Neutrophil (primary cell): ENCODE measurements at regions not wholly inside any gene's neighbourhood (a gene's known extent, or its start where the extent isn't known, plus 50 kb on each side); places are given as distances from the start of the nearest gene placed in this dataset.
"Not testable (repeated sequence)": the region's sequence is repeated elsewhere in the genome, so short reads cannot be mapped to it uniquely, and the experiment has no call there.

Source experiments
- H3K27ac ChIP-seq: fragments of 200-600 bp; sonication (generic); 2 replicates; pipeline ENCODE4 v1.5.1; 2016; ENCODE audit warnings: mild to moderate bottlenecking, moderate library complexity
- H3K27me3 ChIP-seq: fragments of 200-600 bp; sonication (generic); 2 replicates; pipeline ENCODE4 v1.6.0; 2016; ENCODE audit warnings: mild to moderate bottlenecking
- H3K36me3 ChIP-seq: fragments of 200-600 bp; sonication (generic); 2 replicates; pipeline ENCODE4 v1.5.1; 2017
- H3K4me1 ChIP-seq, 2 experiments: fragments of 200-600 bp in 1 of 2; sonication (generic) in 1 of 2; 1 replicate in 1 of 2; 2 replicates in 1 of 2; pipeline versions ENCODE4 v1.5.1 to v1.6.1; 2013 to 2016; ENCODE audit warnings: low read depth in 1 of 2, low read length in 1 of 2, mild to moderate bottlenecking in 1 of 2, moderate library complexity in 1 of 2; ENCODE audit not compliant: control insufficient read depth in 1 of 2, insufficient read depth in 1 of 2
- H3K4me3 ChIP-seq, 2 experiments: fragments of 200-600 bp in 1 of 2; sonication (generic) in 1 of 2; 1 replicate in 1 of 2; 2 replicates in 1 of 2; pipeline ENCODE4 v1.5.1; 2013 to 2016; ENCODE audit warnings: low read depth in 1 of 2, low read length in 1 of 2, mild to moderate bottlenecking in 1 of 2, moderate library complexity in 1 of 2
- H3K9me3 ChIP-seq: fragments of 200-600 bp; sonication (generic); 2 replicates; pipeline ENCODE4 v1.5.1; 2016
- CTCF ChIP-seq: fragments of 200-600 bp; sonication (generic); IDR thresholded peaks from 2 replicates; pipeline ENCODE4 v1.5.1; 2016; ENCODE audit warnings: antibody characterized with exemption

- no peak overlapping the region for H3K27ac ChIP-seq
- H3K36me3 ChIP-seq: no peaks in the 10 kb centered on the region
- H3K9me3 ChIP-seq: no peaks in the 10 kb centered on the region
- H3K4me1 ChIP-seq: no peaks in the 10 kb centered on the region
- H3K4me3 ChIP-seq: no peak overlapping the region
- TF ChIP-seq CTCF: no peak
- no peaks in the 10 kb centered on the region for H3K27me3 ChIP-seq
These were observed 310.5 kb upstream of the TRPM3 start for GRCh38 chr9:71431931-71432330.

- not testable (repeated sequence) for H3K9me3 ChIP-seq, H3K4me3 ChIP-seq, H3K36me3 ChIP-seq, H3K27ac ChIP-seq, H3K27me3 ChIP-seq, H3K4me1 ChIP-seq
These were observed 285.9 kb upstream of the TRPM3 start for GRCh38 chr9:71407341-71407740.

GRCh38 chr9:71403106-71403505 lies 281.7 kb upstream of the TRPM3 start:
- Histone ChIP-seq H3K4me1 (no peaks in the 10 kb centered on the region), H3K27me3 (no peaks in the 10 kb centered on the region), H3K4me3 (no peak overlapping the region), H3K36me3 (no peaks in the 10 kb centered on the region), H3K9me3 (no peaks in the 10 kb centered on the region), H3K27ac (no peak overlapping the region)
- TF ChIP-seq CTCF: no peak

GRCh38 chr9:71393005-71393404 lies 271.6 kb upstream of the TRPM3 start:
- TF ChIP-seq CTCF: no peak
- H3K4me1 ChIP-seq: no peaks in the 10 kb centered on the region
- H3K27me3 ChIP-seq: no peaks in the 10 kb centered on the region
- no peaks in the 10 kb centered on the region for H3K36me3 ChIP-seq
- no peaks in the 10 kb centered on the region for H3K9me3 ChIP-seq
- H3K4me3 ChIP-seq: no peak overlapping the region
- no peak overlapping the region for H3K27ac ChIP-seq

- H3K27ac ChIP-seq: no peak overlapping the region
- no peak for TF ChIP-seq CTCF
- H3K9me3 ChIP-seq: no peaks in the 10 kb centered on the region
- no peaks in the 10 kb centered on the region for H3K36me3 ChIP-seq
- H3K27me3 ChIP-seq: no peaks in the 10 kb centered on the region
- H3K4me1 ChIP-seq: no peaks in the 10 kb centered on the region
- H3K4me3 ChIP-seq: no peak overlapping the region
These were observed 262.9 kb upstream of the TRPM3 start for GRCh38 chr9:71384343-71384742.

GRCh38 chr9:71383308-71383940 lies 262.0 kb upstream of the TRPM3 start:
- no peak overlapping the region for H3K4me3 ChIP-seq
- no peaks in the 10 kb centered on the region for H3K27me3 ChIP-seq
- TF ChIP-seq CTCF: no peak
- H3K27ac ChIP-seq: no peak overlapping the region
- H3K9me3 ChIP-seq: no peaks in the 10 kb centered on the region
- no peaks in the 10 kb centered on the region for H3K4me1 ChIP-seq
- H3K36me3 ChIP-seq: no peaks in the 10 kb centered on the region
